DND-41 (cell line): ENCODE measurements at regions not wholly inside any gene's neighbourhood (a gene's known extent, or its start where the extent isn't known, plus 50 kb on each side); places are given as distances from the start of the nearest gene placed in this dataset.

Source experiments
- ATAC-seq: fragments of 200-7000 bp; cut with Tn5 transposase; 3 replicates; pipeline ENCODE4 v1.9.1; 2021; ENCODE audit warnings: low read depth; ENCODE audit not compliant: insufficient read depth
- DNase-seq: peaks from one replicate; pipeline ENCODE4 v3.0.0-alpha.2; 2020
- H2AFZ ChIP-seq: 2 replicates; pipeline ENCODE4 v1.6.0; 2012; ENCODE audit warnings: low read depth, low read length
- H3K27ac ChIP-seq: 2 replicates; pipeline ENCODE4 v1.5.1; 2012; ENCODE audit warnings: low read length, inconsistent platforms
- H3K27me3 ChIP-seq: fragments of 200-600 bp; sonication (generic); 2 replicates; pipeline ENCODE4 v1.6.0; 2012; ENCODE audit warnings: low read length, mild to moderate bottlenecking, inconsistent platforms; ENCODE audit not compliant: insufficient read depth, poor library complexity
- H3K36me3 ChIP-seq: 2 replicates; pipeline ENCODE4 v1.5.1; 2012; ENCODE audit warnings: low read length, inconsistent platforms; ENCODE audit not compliant: insufficient read depth
- H3K4me1 ChIP-seq: 2 replicates; pipeline ENCODE4 v1.5.1; 2012; ENCODE audit warnings: mild to moderate bottlenecking, low read length; ENCODE audit not compliant: insufficient read depth
- H3K4me2 ChIP-seq: 2 replicates; pipeline ENCODE4 v1.6.0; 2012; ENCODE audit warnings: mild to moderate bottlenecking, moderate library complexity, low read length, inconsistent platforms; ENCODE audit not compliant: insufficient read depth
- H3K4me3 ChIP-seq, 2 experiments: fragments of 200-600 bp in 1 of 2; shearing (Covaris generic) in 1 of 2; 2 replicates each; pipeline ENCODE4 v1.5.1; 2012 to 2016; ENCODE audit warnings: inconsistent platforms in 2 of 2, low read length in 2 of 2, mild to moderate bottlenecking in 2 of 2, low read depth in 1 of 2, moderate library complexity in 1 of 2
- H3K79me2 ChIP-seq: 2 replicates; pipeline ENCODE4 v1.6.0; 2012; ENCODE audit warnings: low read length, inconsistent platforms; ENCODE audit not compliant: insufficient read depth
- H3K9ac ChIP-seq: 2 replicates; pipeline ENCODE4 v1.6.0; 2012; ENCODE audit warnings: low read depth, mild to moderate bottlenecking, inconsistent platforms, low read length, moderate library complexity
- H3K9me3 ChIP-seq: 2 replicates; pipeline ENCODE4 v1.5.1; 2012; ENCODE audit warnings: low read length, moderate library complexity, mild to moderate bottlenecking, inconsistent platforms; ENCODE audit not compliant: insufficient read depth, severe bottlenecking
- H4K20me1 ChIP-seq: 2 replicates; pipeline ENCODE4 v1.6.0; 2012; ENCODE audit warnings: low read length; ENCODE audit not compliant: insufficient read depth
- EZH2 ChIP-seq: IDR thresholded peaks from 3 replicates; pipeline ENCODE4 v1.6.1; 2012; ENCODE audit warnings: borderline replicate concordance, low read depth, mild to moderate bottlenecking, moderate library complexity, low read length, inconsistent platforms; ENCODE audit not compliant: severe bottlenecking
- TF ChIP-seq, protein P1 (sequence below): IDR thresholded peaks from 2 replicates; pipeline ENCODE4 v1.5.1; 2012; ENCODE audit warnings: borderline replicate concordance, low read length, moderate library complexity, mild to moderate bottlenecking; ENCODE audit not compliant: poor library complexity, severe bottlenecking; ENCODE audit errors: extremely low read depth

DNA sequence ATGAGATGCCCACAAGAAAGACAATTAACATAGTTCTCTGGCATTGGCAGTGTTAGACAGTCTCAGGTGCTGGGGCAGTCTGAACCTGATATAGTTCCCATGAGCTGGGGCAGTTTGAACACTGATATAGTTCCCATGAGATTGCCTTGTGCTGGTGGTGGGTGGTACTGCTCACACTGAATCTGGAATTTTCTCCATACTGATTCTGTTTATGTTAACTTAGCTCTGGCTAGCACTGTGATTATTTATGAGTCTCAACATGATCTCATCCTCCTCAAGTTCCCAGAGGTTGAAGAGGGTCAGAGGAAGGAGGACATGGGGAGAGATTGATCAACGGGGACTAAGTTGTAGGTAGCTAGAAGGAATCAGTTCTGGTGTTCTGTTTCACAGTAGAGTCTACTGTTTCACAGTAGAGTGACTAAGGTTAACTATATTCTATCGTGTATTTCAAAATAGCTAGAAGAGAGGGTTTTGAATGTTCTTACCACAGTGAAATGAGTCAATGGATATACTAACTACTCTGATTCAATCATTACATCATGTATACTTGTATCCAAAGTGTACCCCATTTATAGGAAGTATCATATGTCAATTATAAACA is 379.9 kb downstream of the ADAM29 start:
- Histone ChIP-seq H4K20me1 (no peaks in the 10 kb centered on the region), H3K79me2 (no peaks in the 10 kb centered on the region), H3K27me3 (no peaks in the 10 kb centered on the region), H3K4me2 (no peak overlapping the region), H3K4me1 (no peaks in the 10 kb centered on the region), H3K9ac (no peak overlapping the region), H3K27ac (no peak overlapping the region), H3K4me3 (no peak overlapping the region), H3K36me3 (no peaks in the 10 kb centered on the region), H3K9me3 (no peaks in the 10 kb centered on the region), H2AFZ (no peak overlapping the region)
- TF ChIP-seq, protein P1, sequence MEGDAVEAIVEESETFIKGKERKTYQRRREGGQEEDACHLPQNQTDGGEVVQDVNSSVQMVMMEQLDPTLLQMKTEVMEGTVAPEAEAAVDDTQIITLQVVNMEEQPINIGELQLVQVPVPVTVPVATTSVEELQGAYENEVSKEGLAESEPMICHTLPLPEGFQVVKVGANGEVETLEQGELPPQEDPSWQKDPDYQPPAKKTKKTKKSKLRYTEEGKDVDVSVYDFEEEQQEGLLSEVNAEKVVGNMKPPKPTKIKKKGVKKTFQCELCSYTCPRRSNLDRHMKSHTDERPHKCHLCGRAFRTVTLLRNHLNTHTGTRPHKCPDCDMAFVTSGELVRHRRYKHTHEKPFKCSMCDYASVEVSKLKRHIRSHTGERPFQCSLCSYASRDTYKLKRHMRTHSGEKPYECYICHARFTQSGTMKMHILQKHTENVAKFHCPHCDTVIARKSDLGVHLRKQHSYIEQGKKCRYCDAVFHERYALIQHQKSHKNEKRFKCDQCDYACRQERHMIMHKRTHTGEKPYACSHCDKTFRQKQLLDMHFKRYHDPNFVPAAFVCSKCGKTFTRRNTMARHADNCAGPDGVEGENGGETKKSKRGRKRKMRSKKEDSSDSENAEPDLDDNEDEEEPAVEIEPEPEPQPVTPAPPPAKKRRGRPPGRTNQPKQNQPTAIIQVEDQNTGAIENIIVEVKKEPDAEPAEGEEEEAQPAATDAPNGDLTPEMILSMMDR = no peak
- TF ChIP-seq EZH2 = no peak
- ATAC-seq (no peak), DNase-seq (no peak)

DNA sequence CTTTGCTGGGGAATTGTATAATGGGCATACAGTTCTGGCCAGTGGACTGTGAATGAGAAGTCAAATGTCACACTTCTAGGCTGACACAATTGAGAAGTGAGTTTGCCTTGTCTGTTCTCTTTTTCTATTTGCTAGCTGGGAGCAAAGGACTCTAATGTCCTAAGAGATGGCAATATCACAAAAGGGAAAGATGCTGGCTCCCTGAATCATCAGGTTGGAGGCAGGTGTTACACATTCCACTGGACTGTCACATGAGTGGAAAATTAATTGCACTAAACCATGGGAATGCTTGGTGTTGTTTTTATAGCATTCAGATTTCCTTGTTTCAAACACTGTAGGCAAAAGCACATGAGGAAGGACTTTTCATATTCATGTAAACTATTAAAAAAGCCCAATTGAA is 388.3 kb downstream of the ADAM29 start:
- Histone ChIP-seq H3K4me3 (no peak overlapping the region), H4K20me1 (no peaks in the 10 kb centered on the region), H3K4me1 (no peaks in the 10 kb centered on the region), H3K9me3 (no peaks in the 10 kb centered on the region), H2AFZ (no peak overlapping the region), H3K36me3 (no peaks in the 10 kb centered on the region), H3K4me2 (no peak overlapping the region), H3K79me2 (no peaks in the 10 kb centered on the region), H3K9ac (no peak overlapping the region), H3K27me3 (no peaks in the 10 kb centered on the region), H3K27ac (no peak overlapping the region)
- no peak for ATAC-seq
- TF ChIP-seq, protein P1 = no peak
- no peak for TF ChIP-seq EZH2
- no peak for DNase-seq

DNA sequence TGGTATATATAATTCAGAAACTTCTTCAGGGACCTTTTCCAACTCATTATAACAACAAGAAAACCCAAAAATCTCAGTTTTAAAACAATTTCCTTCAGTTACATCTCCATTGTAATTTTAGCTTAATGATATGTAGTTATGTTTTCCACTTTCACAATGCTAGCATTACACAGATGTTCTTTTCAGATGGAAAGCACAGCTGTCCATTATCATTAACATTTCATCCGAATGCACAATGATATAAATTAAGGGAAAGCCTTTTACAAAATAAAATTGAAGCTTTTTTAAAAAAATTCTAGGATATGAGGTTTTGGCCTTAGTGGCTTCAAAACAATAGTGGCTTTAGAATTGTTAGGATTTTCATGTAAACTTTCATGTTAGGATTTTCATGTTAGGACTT is 389.2 kb downstream of the ADAM29 start:
- H3K4me3 ChIP-seq = no peak overlapping the region
- H3K79me2 ChIP-seq = no peaks in the 10 kb centered on the region
- no peaks in the 10 kb centered on the region for H4K20me1 ChIP-seq
- H3K9ac ChIP-seq = no peak overlapping the region
- no peak overlapping the region for H3K27ac ChIP-seq
- H2AFZ ChIP-seq = no peak overlapping the region
- H3K4me2 ChIP-seq = no peak overlapping the region
- no peaks in the 10 kb centered on the region for H3K27me3 ChIP-seq
- no peaks in the 10 kb centered on the region for H3K4me1 ChIP-seq
- no peaks in the 10 kb centered on the region for H3K9me3 ChIP-seq
- no peak for DNase-seq
- H3K36me3 ChIP-seq = no peaks in the 10 kb centered on the region
- no peak for TF ChIP-seq EZH2
- TF ChIP-seq, protein P1 = no peak
- no peak for ATAC-seq
